SJCRH30 (cell line): ENCODE measurements at regions not wholly inside any gene's neighbourhood (a gene's known extent, or its start where the extent isn't known, plus 50 kb on each side); places are given as distances from the start of the nearest gene placed in this dataset.
A peak's percentile ranks its signal among the peaks of the same experiment; 100 is the strongest.

Experiments
- DNase-seq, 2 experiments: peaks; one replicate each; pipeline ENCODE4 v3.0.0-alpha.2; 2015 to 2020
- H3K27ac ChIP-seq: fragments of 250-450 bp; sonication (Bioruptor Pico); 2 replicates; pipeline ENCODE4 v1.5.1; 2020; ENCODE audit warnings: mild to moderate bottlenecking, moderate library complexity
- H3K27me3 ChIP-seq: fragments of 250-450 bp; sonication (Bioruptor Pico); 2 replicates; pipeline ENCODE4 v1.5.1; 2020; ENCODE audit warnings: mild to moderate bottlenecking, moderate library complexity
- H3K36me3 ChIP-seq: fragments of 250-450 bp; sonication (Bioruptor Pico); 2 replicates; pipeline ENCODE4 v1.5.1; 2020; ENCODE audit warnings: mild to moderate bottlenecking, moderate library complexity
- H3K4me1 ChIP-seq: fragments of 250-450 bp; sonication (Bioruptor Pico); 2 replicates; pipeline ENCODE4 v1.5.1; 2020; ENCODE audit warnings: mild to moderate bottlenecking, moderate library complexity
- H3K4me3 ChIP-seq: fragments of 250-450 bp; sonication (Bioruptor Pico); 2 replicates; pipeline ENCODE4 v1.5.1; 2020; ENCODE audit warnings: mild to moderate bottlenecking, moderate library complexity
- H3K9me3 ChIP-seq: fragments of 250-450 bp; sonication (Bioruptor Pico); replicated peaks from 2 replicates; pipeline ENCODE4 v1.5.1; 2020; ENCODE audit warnings: mild to moderate bottlenecking, moderate library complexity

DNA sequence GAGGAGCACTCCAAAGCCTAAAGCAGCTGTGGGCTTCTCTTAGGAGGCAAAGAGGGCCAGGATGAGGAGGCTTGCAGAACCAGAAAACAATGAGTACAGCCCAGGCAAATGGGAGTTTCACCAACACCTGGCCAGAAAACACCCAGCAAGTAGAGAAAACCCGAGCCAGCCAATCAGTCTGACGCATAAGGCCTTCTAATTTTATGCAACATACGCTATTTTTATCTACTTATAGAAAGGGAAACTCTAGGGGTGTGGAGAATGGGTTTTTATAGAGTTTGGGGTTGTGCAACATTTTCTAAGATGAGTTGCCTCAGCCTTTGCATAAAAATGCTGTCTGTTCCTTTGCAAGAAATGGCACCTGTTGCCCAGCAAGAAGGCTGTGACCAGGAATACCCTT is 529.0 kb upstream of the CDH5 start:
- Histone ChIP-seq H3K9me3 (no peaks in the 10 kb centered on the region), H3K4me3 (no peak overlapping the region), H3K36me3 (no peaks in the 10 kb centered on the region), H3K27me3 (no peaks in the 10 kb centered on the region), H3K27ac (no peak overlapping the region), H3K4me1 (peaks cover 8% of the 10 kb centered on the region; the same call in 1 of the 2 replicates)
- peak in 1 of 2 experiments; percentile 17 for DNase-seq

- no peak overlapping the region for H3K4me3 ChIP-seq
- no peak for DNase-seq
- peaks cover 8% of the 10 kb centered on the region; the same call in 1 of the 2 replicates for H3K4me1 ChIP-seq
- no peaks in the 10 kb centered on the region for H3K9me3 ChIP-seq
- no peaks in the 10 kb centered on the region for H3K36me3 ChIP-seq
- no peaks in the 10 kb centered on the region for H3K27me3 ChIP-seq
- H3K27ac ChIP-seq: no peak overlapping the region
These were observed 531.8 kb upstream of the CDH5 start for GRCh38 chr16:65834688-65835087.

DNA sequence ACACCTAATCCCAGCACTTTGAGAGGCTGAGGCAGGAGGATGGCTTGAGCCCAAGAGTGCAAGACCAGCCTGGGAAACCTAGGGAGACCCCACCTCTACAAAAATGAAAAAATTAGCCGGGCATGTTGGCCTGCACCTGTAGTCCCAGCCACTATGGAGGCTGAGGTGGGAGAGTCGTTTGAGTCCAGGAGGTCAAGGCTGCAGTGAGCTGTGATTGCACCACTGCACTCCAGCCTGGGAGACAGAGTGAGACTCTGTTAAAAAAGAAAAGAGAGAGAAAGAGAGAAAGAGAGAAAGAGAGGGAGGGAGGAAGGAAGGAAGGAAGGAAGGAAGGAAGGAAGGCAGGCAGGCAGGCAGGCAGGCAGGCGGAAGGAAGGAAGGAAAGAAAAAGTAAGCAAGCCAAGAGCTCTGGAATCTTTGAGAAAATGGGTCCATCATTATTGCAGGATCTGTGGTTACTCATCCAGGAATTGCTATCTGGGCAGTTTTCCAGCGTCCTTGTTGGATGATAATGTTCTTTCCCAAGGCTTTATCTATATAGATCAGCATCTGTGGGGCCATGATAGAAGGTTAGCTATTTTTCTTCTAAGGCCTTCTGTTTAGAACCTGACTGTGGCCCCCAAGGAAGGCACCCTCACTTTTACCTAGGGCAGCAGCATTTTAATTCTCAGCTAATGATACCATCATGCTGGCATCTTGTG is 533.2 kb upstream of the CDH5 start:
- DNase-seq: peak; percentile 13 to 43
- Histone ChIP-seq H3K27me3 (no peaks in the 10 kb centered on the region), H3K9me3 (no peaks in the 10 kb centered on the region), H3K4me1 (peaks cover 8% of the 10 kb centered on the region; the same call in 1 of the 2 replicates), H3K4me3 (no peak overlapping the region), H3K27ac (no peak overlapping the region), H3K36me3 (no peaks in the 10 kb centered on the region)

GRCh38 chr16:65832679-65833078 is 533.8 kb upstream of the CDH5 start:
- no peaks in the 10 kb centered on the region for H3K36me3 ChIP-seq
- H3K9me3 ChIP-seq: no peaks in the 10 kb centered on the region
- H3K27me3 ChIP-seq: no peaks in the 10 kb centered on the region
- H3K27ac ChIP-seq: no peak overlapping the region
- H3K4me1 ChIP-seq: peaks cover 8% of the 10 kb centered on the region; the same call in 1 of the 2 replicates
- DNase-seq: no peak
- no peak overlapping the region for H3K4me3 ChIP-seq

DNA sequence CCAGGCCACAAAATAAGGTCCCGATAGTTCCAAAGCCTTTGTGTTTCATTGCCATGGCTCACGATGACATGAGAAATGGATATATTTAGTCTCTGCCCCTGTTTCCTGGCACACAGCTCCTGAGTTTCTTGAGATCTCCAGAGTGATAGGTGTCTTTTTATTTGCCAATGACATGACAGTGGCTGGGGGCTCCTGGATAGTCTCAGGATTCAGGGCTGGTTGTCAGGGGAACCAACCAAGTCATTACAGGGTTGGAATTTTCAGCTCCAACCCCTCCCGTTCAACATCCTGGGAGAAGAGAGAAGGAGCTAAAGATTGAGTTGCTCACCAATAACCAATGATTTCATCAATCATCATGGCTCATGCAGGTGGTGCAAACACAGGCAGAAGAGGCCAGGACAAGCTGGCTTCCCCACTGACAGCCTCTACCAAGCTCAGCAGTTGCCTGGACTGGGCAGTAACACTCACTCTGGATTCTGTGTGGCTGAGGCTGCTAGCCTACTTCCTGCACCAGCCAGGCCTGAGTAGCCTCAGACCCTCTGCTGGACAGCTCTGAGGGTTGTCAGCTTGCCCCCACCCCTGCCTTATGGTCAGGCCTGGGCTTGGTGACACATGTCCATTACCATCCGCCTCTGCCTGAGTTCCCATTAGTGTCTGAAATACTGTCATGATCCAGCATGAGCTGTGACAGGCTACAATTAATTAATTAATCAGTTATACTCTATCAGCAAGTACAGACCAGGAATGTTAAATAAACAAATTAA is 534.4 kb upstream of the CDH5 start:
- Histone ChIP-seq H3K36me3 (no peaks in the 10 kb centered on the region), H3K4me3 (no peak overlapping the region), H3K9me3 (no peaks in the 10 kb centered on the region), H3K4me1 (peaks cover 8% of the 10 kb centered on the region; the same call in 1 of the 2 replicates), H3K27me3 (no peaks in the 10 kb centered on the region), H3K27ac (no peak overlapping the region)
- DNase-seq: no peak

- Histone ChIP-seq H3K36me3 (no peaks in the 10 kb centered on the region), H3K9me3 (no peaks in the 10 kb centered on the region), H3K4me1 (peaks cover 8% of the 10 kb centered on the region; the same call in 1 of the 2 replicates), H3K27ac (no peak overlapping the region), H3K27me3 (no peaks in the 10 kb centered on the region), H3K4me3 (no peak overlapping the region)
- DNase-seq: no peak
These were observed 537.4 kb upstream of the CDH5 start for GRCh38 chr16:65829076-65829475.

DNA sequence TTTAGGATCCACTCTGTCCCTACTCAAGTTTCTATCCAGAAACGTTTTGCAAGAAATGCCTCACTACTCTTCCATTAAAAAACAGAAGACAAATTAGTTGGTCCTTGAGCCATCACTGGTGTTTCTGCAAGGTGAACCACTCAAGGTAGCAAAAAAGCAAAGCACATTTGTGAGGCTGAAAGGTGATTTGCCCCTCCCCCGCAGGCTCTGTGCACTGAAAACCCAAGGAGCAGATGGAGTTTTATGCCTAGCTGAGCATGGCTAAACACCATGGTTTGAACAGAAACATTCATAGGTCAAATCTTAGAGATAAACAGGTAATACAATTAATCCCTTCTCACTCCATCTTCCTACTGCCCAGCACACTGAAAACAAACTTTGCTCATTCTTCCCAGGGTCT is 538.2 kb upstream of the CDH5 start:
- Histone ChIP-seq H3K9me3 (no peaks in the 10 kb centered on the region), H3K27me3 (no peaks in the 10 kb centered on the region), H3K4me3 (no peak overlapping the region), H3K4me1 (peaks cover 2% of the 10 kb centered on the region; the same call in 1 of the 2 replicates), H3K27ac (no peak overlapping the region), H3K36me3 (no peaks in the 10 kb centered on the region)
- no peak for DNase-seq

DNA sequence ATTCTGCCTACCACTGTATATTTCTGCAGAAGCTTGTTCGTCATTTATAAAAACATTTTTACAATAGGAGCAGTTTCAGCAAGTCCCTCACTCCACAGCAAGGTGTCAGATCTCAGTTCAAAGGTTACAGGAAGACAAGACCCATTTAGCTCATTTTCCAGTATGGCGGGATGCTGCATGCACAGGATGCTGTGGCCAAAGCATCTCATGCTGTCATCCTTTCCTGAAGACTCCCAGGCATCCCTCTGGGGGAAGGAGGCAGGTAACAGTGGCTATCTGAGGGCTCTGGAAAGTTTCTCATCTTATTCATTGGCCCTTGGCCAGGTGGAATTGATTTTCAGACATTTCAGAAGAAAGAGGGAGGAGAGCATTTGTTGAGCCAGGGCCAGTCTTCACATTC is 539.3 kb upstream of the CDH5 start:
- no peaks in the 10 kb centered on the region for H3K36me3 ChIP-seq
- no peaks in the 10 kb centered on the region for H3K4me1 ChIP-seq
- H3K9me3 ChIP-seq: no peaks in the 10 kb centered on the region
- no peak for DNase-seq
- H3K4me3 ChIP-seq: no peak overlapping the region
- H3K27ac ChIP-seq: no peak overlapping the region
- no peaks in the 10 kb centered on the region for H3K27me3 ChIP-seq

DNA sequence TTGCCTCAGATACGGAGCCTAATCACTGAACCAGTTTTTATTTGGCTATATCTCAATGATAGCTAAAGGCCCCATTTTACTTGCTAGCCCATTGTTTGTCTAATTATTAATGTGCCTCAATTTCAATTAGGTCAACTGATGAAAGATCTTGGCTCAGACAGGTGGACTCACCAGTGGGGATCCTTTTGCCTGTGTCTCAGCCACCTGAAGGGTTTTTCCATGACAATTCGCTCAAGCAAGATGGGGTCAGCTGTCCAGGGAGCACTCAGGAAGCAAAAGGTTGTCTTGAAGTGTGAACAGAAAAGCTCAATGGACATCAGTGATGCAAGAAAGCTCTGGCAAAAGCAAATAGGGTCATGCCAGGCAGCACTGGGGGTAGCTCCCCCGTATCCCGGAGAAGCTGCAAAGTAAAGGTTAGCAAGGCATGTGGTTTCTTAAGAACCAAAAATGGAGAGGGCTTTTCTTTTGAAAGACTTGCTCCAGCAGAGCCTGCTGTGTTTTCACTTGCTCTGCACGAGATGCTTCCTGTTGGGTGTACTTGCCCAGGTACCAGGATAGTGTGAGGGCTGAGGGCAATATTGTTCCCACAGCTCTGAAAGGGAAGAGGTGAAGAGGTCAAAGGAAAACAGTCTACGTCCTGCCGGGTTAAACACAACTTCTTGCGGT is 541.2 kb upstream of the CDH5 start:
- H3K27ac ChIP-seq: no peak overlapping the region
- H3K27me3 ChIP-seq: no peaks in the 10 kb centered on the region
- no peak overlapping the region for H3K4me3 ChIP-seq
- H3K9me3 ChIP-seq: no peaks in the 10 kb centered on the region
- no peaks in the 10 kb centered on the region for H3K36me3 ChIP-seq
- H3K4me1 ChIP-seq: no peaks in the 10 kb centered on the region
- no peak for DNase-seq

GRCh38 chr16:65822148-65822547 is 544.3 kb upstream of the CDH5 start:
- no peaks in the 10 kb centered on the region for H3K36me3 ChIP-seq
- no peak for DNase-seq

DNA sequence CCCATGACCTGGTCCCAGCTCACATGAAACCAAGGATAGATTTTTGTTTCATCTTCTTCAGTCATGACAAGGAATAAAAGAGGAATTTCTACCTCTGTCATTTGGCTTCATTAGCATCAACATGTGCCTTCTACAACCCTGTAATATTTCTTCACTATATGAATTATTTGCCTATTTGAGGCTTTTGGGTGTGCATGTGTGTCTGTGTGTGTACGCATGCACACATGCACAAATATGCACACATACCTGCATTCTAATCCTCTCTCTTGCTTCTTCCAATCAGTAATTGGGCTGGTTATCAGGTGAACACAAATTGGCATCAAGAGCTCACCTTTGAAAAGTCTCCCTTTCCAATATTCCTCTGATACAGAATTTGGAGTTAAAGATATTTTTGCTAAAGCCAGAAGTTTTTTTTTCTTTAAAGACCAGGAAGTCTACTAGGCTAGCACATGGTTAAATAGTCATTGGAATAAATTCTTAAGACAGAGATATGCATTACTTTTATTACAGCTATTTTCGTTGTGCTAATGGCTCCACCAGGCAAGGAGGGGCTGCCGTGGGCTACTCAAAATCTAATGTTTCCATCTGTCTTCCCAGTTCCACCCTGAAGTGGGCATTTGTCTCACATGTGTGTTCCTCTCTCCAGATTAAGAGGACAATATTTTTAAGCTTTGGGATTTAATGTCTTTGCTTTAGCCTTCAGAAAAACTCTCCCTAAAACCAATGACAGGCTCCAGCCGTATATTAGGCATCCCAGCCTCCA is 547.2 kb upstream of the CDH5 start:
- DNase-seq: no peak
- no peaks in the 10 kb centered on the region for H3K27me3 ChIP-seq
- H3K4me3 ChIP-seq: no peak overlapping the region
- no peaks in the 10 kb centered on the region for H3K4me1 ChIP-seq
- no peak overlapping the region for H3K27ac ChIP-seq
- no peaks in the 10 kb centered on the region for H3K9me3 ChIP-seq
- H3K36me3 ChIP-seq: no peaks in the 10 kb centered on the region

More at GRCh38 chr16:65822148-65822547, 544.3 kb upstream of the CDH5 start:
- Histone ChIP-seq H3K4me3 (no peak overlapping the region), H3K4me1 (no peaks in the 10 kb centered on the region), H3K9me3 (no peaks in the 10 kb centered on the region), H3K27ac (no peak overlapping the region), H3K27me3 (no peaks in the 10 kb centered on the region)

- Histone ChIP-seq H3K27me3 (no peaks in the 10 kb centered on the region), H3K4me3 (no peak overlapping the region), H3K36me3 (no peaks in the 10 kb centered on the region), H3K27ac (no peak overlapping the region), H3K4me1 (no peaks in the 10 kb centered on the region), H3K9me3 (no peaks in the 10 kb centered on the region)
- DNase-seq: no peak
These were observed 548.7 kb upstream of the CDH5 start for GRCh38 chr16:65817799-65818198.

DNA sequence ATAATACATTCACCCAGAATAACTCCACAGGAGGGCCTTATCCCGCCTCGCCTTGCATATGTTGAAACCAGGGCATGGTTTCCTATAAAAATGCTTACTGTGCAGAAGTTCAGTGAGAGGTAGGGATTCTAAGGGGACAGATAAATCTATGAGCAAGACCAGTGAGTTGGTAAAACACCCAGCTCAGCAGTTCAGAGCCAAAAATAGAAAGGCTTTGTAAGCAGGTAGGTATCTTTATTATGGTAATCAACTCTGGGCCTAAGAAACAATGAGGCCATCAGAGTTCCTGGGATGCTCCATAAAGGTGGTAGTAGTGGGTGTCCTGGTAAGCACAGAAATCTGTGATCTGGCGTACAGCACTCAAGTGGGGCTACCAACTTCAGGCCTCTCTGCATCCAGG is 549.4 kb upstream of the CDH5 start:
- Histone ChIP-seq H3K4me1 (no peaks in the 10 kb centered on the region), H3K9me3 (0 out of 2 replicates have a peak, but pooled peaks cover 2% of the 10 kb centered on the region), H3K36me3 (no peaks in the 10 kb centered on the region), H3K27me3 (no peaks in the 10 kb centered on the region), H3K27ac (no peak overlapping the region), H3K4me3 (no peak overlapping the region)
- DNase-seq: no peak

DNA sequence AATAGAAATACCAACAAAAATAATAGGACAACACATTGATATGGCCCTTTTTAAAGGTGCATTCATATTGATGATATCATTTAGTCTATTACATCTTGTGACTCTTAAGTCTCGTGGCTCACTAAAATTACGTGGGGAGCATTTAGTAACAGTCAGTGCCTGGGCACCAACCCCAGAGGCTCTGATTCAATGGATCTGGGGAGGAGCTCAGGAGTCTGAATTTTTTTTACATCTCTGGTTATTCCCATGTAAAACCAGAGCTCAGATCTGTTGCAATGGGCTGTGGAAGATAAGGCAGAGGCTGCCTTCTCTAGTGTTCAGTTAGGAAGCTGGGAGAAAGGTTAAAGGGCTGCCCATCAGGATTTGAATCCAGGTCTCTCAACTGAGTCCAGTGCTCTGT is 549.9 kb upstream of the CDH5 start:
- Histone ChIP-seq H3K9me3 (0 out of 2 replicates have a peak, but pooled peaks cover 3% of the 10 kb centered on the region), H3K4me3 (no peak overlapping the region), H3K27ac (no peak overlapping the region), H3K4me1 (no peaks in the 10 kb centered on the region), H3K36me3 (no peaks in the 10 kb centered on the region), H3K27me3 (no peaks in the 10 kb centered on the region)
- no peak for DNase-seq
